ENCODE measurements at regions not wholly inside any gene's neighbourhood (a gene's known extent, or its start where the extent isn't known, plus 50 kb on each side); places are given as distances from the start of the nearest gene placed in this dataset.

DNA sequence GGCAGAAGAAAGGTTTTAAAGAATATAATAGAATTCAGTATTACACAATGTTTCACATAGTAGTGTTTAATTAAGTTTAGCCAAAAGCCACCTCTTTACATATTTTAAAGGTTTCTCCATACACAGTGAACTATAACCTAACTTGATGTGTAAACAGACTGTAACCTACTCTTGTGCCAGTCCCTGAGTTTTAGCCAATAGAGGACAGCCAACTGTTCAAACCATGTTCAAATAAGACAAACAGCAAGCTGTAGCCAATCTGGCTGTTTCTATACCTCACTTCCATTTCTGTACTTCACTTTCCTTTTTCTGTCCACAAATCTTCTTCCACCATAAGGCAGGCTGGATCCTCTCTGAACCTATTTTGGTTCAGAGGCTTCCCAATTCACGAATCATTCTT, 65.2 kb downstream of the TEX13C start:
- no peaks in the 10 kb centered on the region for H3K9me3 ChIP-seq (ENCODE audit: low read length)
- no peaks in the 10 kb centered on the region for H3F3A ChIP-seq (ENCODE audit: insufficient read depth, low read length)
- H3K36me3 ChIP-seq (ENCODE audit: insufficient read depth, low read length) = no peaks in the 10 kb centered on the region
- no peak overlapping the region for H2AFZ ChIP-seq (ENCODE audit: low read length)
- TF ChIP-seq EZH2 (IDR thresholded peaks at IDR 0.05; ENCODE audit: borderline replicate concordance, low read length) = no peak
- TF ChIP-seq, protein P1, sequence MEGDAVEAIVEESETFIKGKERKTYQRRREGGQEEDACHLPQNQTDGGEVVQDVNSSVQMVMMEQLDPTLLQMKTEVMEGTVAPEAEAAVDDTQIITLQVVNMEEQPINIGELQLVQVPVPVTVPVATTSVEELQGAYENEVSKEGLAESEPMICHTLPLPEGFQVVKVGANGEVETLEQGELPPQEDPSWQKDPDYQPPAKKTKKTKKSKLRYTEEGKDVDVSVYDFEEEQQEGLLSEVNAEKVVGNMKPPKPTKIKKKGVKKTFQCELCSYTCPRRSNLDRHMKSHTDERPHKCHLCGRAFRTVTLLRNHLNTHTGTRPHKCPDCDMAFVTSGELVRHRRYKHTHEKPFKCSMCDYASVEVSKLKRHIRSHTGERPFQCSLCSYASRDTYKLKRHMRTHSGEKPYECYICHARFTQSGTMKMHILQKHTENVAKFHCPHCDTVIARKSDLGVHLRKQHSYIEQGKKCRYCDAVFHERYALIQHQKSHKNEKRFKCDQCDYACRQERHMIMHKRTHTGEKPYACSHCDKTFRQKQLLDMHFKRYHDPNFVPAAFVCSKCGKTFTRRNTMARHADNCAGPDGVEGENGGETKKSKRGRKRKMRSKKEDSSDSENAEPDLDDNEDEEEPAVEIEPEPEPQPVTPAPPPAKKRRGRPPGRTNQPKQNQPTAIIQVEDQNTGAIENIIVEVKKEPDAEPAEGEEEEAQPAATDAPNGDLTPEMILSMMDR (IDR thresholded peaks at IDR 0.05; ENCODE audit: low read length) = no peak
- no peak overlapping the region for H3K27ac ChIP-seq (ENCODE audit: low read depth, low read length, poor library complexity, severe bottlenecking)
- no peaks in the 10 kb centered on the region for H3K9me2 ChIP-seq (ENCODE audit: low read depth, low read length)
- no peak overlapping the region for H3K4me2 ChIP-seq (ENCODE audit: low read length)
- no peaks in the 10 kb centered on the region for H3K79me2 ChIP-seq (ENCODE audit: insufficient read depth, low read length)
- no peaks in the 10 kb centered on the region for H4K20me1 ChIP-seq (ENCODE audit: insufficient read depth, low read length)
- H3K4me3 ChIP-seq (ENCODE audit: low read depth, low read length, poor library complexity, severe bottlenecking) = no peak overlapping the region
- no peak overlapping the region for H3K9ac ChIP-seq (ENCODE audit: low read length)
- H3K4me1 ChIP-seq (ENCODE audit: insufficient read depth, low read length, severe bottlenecking) = no peaks in the 10 kb centered on the region
- no peaks in the 10 kb centered on the region for H3K27me3 ChIP-seq (ENCODE audit: insufficient read depth, low read length)

DNA sequence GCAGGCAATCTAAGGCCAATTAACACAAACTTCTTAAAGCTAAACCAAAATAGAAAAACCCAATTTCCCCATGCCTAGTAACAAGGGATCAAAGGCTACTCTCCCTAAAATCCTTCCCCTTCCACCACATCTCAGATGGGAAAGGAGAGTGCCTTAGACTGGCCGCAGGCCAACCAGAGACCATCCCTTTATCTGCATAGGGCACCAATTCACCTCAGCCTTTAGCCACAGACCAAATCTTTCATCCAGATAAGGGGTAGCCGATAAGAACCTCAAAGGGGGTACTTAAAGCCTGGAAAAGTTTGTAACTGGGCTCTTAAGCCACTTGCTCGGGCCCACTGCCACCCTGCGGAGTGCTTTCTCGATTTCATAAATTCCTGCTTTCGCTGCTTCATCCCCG, 68.3 kb downstream of the TEX13C start:
- H3K9me2 ChIP-seq (ENCODE audit: low read depth, low read length) = no peaks in the 10 kb centered on the region
- H3K27me3 ChIP-seq (ENCODE audit: insufficient read depth, low read length) = no peaks in the 10 kb centered on the region
- no peak overlapping the region for H3K9ac ChIP-seq (ENCODE audit: low read length)
- no peak for TF ChIP-seq EZH2 (IDR thresholded peaks at IDR 0.05; ENCODE audit: borderline replicate concordance, low read length)
- TF ChIP-seq, protein P1 (IDR thresholded peaks at IDR 0.05; ENCODE audit: low read length) = no peak
- H3K4me1 ChIP-seq (ENCODE audit: insufficient read depth, low read length, severe bottlenecking) = no peaks in the 10 kb centered on the region
- H3K4me3 ChIP-seq (ENCODE audit: low read depth, low read length, poor library complexity, severe bottlenecking) = no peak overlapping the region
- H2AFZ ChIP-seq (ENCODE audit: low read length) = no peak overlapping the region
- H3K4me2 ChIP-seq (ENCODE audit: low read length) = no peak overlapping the region
- no peaks in the 10 kb centered on the region for H3K79me2 ChIP-seq (ENCODE audit: insufficient read depth, low read length)
- H3K27ac ChIP-seq (ENCODE audit: low read depth, low read length, poor library complexity, severe bottlenecking) = no peak overlapping the region
- no peaks in the 10 kb centered on the region for H3K9me3 ChIP-seq (ENCODE audit: low read length)
- no peaks in the 10 kb centered on the region for H4K20me1 ChIP-seq (ENCODE audit: insufficient read depth, low read length)
- no peaks in the 10 kb centered on the region for H3K36me3 ChIP-seq (ENCODE audit: insufficient read depth, low read length)
- H3F3A ChIP-seq (ENCODE audit: insufficient read depth, low read length) = no peaks in the 10 kb centered on the region

DNA sequence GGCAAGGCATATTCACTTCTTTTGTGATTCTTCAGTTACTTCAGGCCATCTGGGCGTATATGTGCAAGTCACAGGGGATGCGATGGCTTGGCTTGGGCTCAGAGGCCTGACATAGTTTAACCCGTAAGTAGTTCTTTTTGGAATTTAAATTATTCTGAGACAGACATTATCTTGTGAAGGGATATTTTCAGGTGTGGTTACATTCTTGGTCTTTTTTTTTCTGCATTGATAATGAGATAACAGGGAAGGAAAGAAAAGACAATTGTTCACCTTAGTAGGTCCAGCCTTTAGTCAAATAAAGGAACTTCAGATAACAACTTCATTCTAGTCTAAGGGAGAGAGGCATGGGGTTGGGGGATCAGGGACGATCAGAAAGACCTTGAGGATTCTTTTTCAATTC, 74.8 kb downstream of the TEX13C start:
- Histone ChIP-seq H3K79me2 (ENCODE audit: insufficient read depth, low read length) (no peaks in the 10 kb centered on the region), H4K20me1 (ENCODE audit: insufficient read depth, low read length) (no peaks in the 10 kb centered on the region), H3K27me3 (ENCODE audit: insufficient read depth, low read length) (no peaks in the 10 kb centered on the region), H3K4me2 (ENCODE audit: low read length) (no peak overlapping the region), H3K27ac (ENCODE audit: low read depth, low read length, poor library complexity, severe bottlenecking) (no peak overlapping the region), H3F3A (ENCODE audit: insufficient read depth, low read length) (no peaks in the 10 kb centered on the region), H3K9ac (ENCODE audit: low read length) (no peak overlapping the region), H3K9me2 (ENCODE audit: low read depth, low read length) (no peaks in the 10 kb centered on the region), H3K4me3 (ENCODE audit: low read depth, low read length, poor library complexity, severe bottlenecking) (no peak overlapping the region), H2AFZ (ENCODE audit: low read length) (no peak overlapping the region), H3K4me1 (ENCODE audit: insufficient read depth, low read length, severe bottlenecking) (no peaks in the 10 kb centered on the region), H3K9me3 (ENCODE audit: low read length) (no peaks in the 10 kb centered on the region), H3K36me3 (ENCODE audit: insufficient read depth, low read length) (no peaks in the 10 kb centered on the region)
- TF ChIP-seq EZH2 (IDR thresholded peaks at IDR 0.05; ENCODE audit: borderline replicate concordance, low read length) = no peak
- TF ChIP-seq, protein P1 (IDR thresholded peaks at IDR 0.05; ENCODE audit: low read length) = no peak
